GM19397 (cell line): ENCODE measurements at regions not wholly inside any gene's neighbourhood (a gene's known extent, or its start where the extent isn't known, plus 50 kb on each side); places are given as distances from the start of the nearest gene placed in this dataset.

Experiments used
- ATAC-seq: cut with Tn5 transposase; IDR thresholded peaks from one replicate; pipeline ENCODE4 v1.9.1; 2021; ENCODE audit warnings: mild to moderate bottlenecking, moderate library complexity; ENCODE audit not compliant: unreplicated experiment

GRCh38 chr14:85239791-85240190, 290.2 kb upstream of the FLRT2 start:
- no peak for ATAC-seq

GRCh38 chr14:85241022-85241855, 288.7 kb upstream of the FLRT2 start:
- ATAC-seq: no peak

- no peak for ATAC-seq
Measured at GRCh38 chr14:85242666-85243065, 287.3 kb upstream of the FLRT2 start.

- no peak for ATAC-seq
Measured at GRCh38 chr14:85243321-85243720, 286.6 kb upstream of the FLRT2 start.

GRCh38 chr14:85247071-85247470, 282.9 kb upstream of the FLRT2 start:
- no peak for ATAC-seq

GRCh38 chr14:85248881-85249635, 280.9 kb upstream of the FLRT2 start:
- ATAC-seq: no peak

GRCh38 chr14:85250414-85251189, 279.3 kb upstream of the FLRT2 start:
- no peak for ATAC-seq

GRCh38 chr14:85252011-85252410, 277.9 kb upstream of the FLRT2 start:
- no peak for ATAC-seq

- ATAC-seq: no peak
Measured at GRCh38 chr14:85254711-85255110, 275.2 kb upstream of the FLRT2 start.

- no peak for ATAC-seq
Measured at GRCh38 chr14:85257287-85257686, 272.7 kb upstream of the FLRT2 start.

- ATAC-seq: no peak
Measured at GRCh38 chr14:85263916-85264675, 265.8 kb upstream of the FLRT2 start.

GRCh38 chr14:85273099-85273677, 256.8 kb upstream of the FLRT2 start:
- no peak for ATAC-seq

- ATAC-seq: no peak
Measured at GRCh38 chr14:85273952-85274351, 256.0 kb upstream of the FLRT2 start.

GRCh38 chr14:85276161-85276978, 253.6 kb upstream of the FLRT2 start:
- no peak for ATAC-seq

- ATAC-seq: no peak
Measured at GRCh38 chr14:85276979-85277228, 253.0 kb upstream of the FLRT2 start.

- no peak for ATAC-seq
Measured at GRCh38 chr14:85279407-85279806, 250.5 kb upstream of the FLRT2 start.

- ATAC-seq: no peak
Measured at GRCh38 chr14:85280074-85280473, 249.9 kb upstream of the FLRT2 start.

- ATAC-seq: no peak
Measured at GRCh38 chr14:85281921-85282320, 248.0 kb upstream of the FLRT2 start.

- ATAC-seq: no peak
Measured at GRCh38 chr14:85288041-85288440, 241.9 kb upstream of the FLRT2 start.

- ATAC-seq: no peak
Measured at GRCh38 chr14:85291731-85292130, 238.2 kb upstream of the FLRT2 start.
